ENCODE measurements at regions not wholly inside any gene's neighbourhood (a gene's known extent, or its start where the extent isn't known, plus 50 kb on each side); places are given as distances from the start of the nearest gene placed in this dataset.

- Histone ChIP-seq H3K9me3 (replicated peaks in 1 of 2; ENCODE audit: control insufficient read depth in 1 of 2, insufficient read depth in 1 of 2, low read length in 2 of 2) (peaks cover 0 to 8% of the 10 kb centered on the region in 2 donors), H3K4me3 (replicated peaks in 1 of 3; ENCODE audit: low read depth in 2 of 3, low read length in 3 of 3) (no peak overlapping the region), H3K4me1 (ENCODE audit: control insufficient read depth in 1 of 2, insufficient read depth in 2 of 2, low read length in 2 of 2) (peaks cover 0 to 2% of the 10 kb centered on the region in 2 donors), H3K4me2 (replicated peaks; ENCODE audit: extremely low read depth, low read length, poor library complexity, severe bottlenecking) (no peak overlapping the region), H3K9ac (ENCODE audit: insufficient read depth, low read length, poor library complexity, severe bottlenecking) (no peak overlapping the region), H3K27me3 (ENCODE audit: control insufficient read depth in 2 of 2, insufficient read depth in 2 of 2, low read length in 2 of 2) (no peaks in the 10 kb centered on the region), H3K27ac (ENCODE audit: low read depth in 1 of 2, low read length in 2 of 2) (no peak overlapping the region), H2AFZ (ENCODE audit: insufficient read depth, low read depth, low read length, poor library complexity, severe bottlenecking) (no peak overlapping the region), H3K79me2 (ENCODE audit: insufficient read depth, low read length) (no peaks in the 10 kb centered on the region), H4K20me1 (ENCODE audit: insufficient read depth, low read length) (no peaks in the 10 kb centered on the region), H3K36me3 (replicated peaks in 1 of 2; ENCODE audit: control insufficient read depth in 1 of 2, insufficient read depth in 2 of 2, low read length in 2 of 2) (no peaks in the 10 kb centered on the region)
- H3K27me3 Mint-ChIP-seq (ENCODE audit: low read depth in 3 of 3) = peaks cover 0 to 2% (median 0%) of the 10 kb centered on the region in 3 donors
- H3K27ac Mint-ChIP-seq = no peak overlapping the region
- intact Hi-C loops (cut with micrococcal nuclease) = loop anchor here in 1 of 2 donors (10.0 kb wide), 2 partner anchors 145 to 255 kb away; partner anchors contain the start of gene TMEM106B
- DNase-seq = no peak
- TF ChIP-seq CTCF (IDR thresholded peaks at IDR 0.05) = no peak
- no CpG with 5 or more reads among the region's 1 CpG for WGBS (ENCODE audit: insufficient coverage)
- peaks cover 0 to 7% (median 2%) of the 10 kb centered on the region in 7 donors for H3K9me3 Mint-ChIP-seq
- peaks cover 14% of the 10 kb centered on the region for H3K4me1 Mint-ChIP-seq
- no peaks in the 10 kb centered on the region for H3K36me3 Mint-ChIP-seq
- H3K4me3 Mint-ChIP-seq = no peak overlapping the region
Measured at GRCh38 chr7:12069757-12070156, 141.3 kb upstream of the TMEM106B start.

GRCh38 chr7:12074889-12075288 lies 136.2 kb upstream of the TMEM106B start:
- Mint-ChIP-seq H3K4me1 (no peaks in the 10 kb centered on the region), H3K27me3 (ENCODE audit: low read depth in 3 of 3) (peaks cover 0 to 2% (median 0%) of the 10 kb centered on the region in 3 donors), H3K9me3 (peaks cover 7 to 19% (median 14%) of the 10 kb centered on the region in 7 donors), H3K36me3 (no peaks in the 10 kb centered on the region), H3K4me3 (no peak overlapping the region), H3K27ac (no peak overlapping the region)
- H3K9ac ChIP-seq (ENCODE audit: insufficient read depth, low read length, poor library complexity, severe bottlenecking) = no peak overlapping the region
- H3K4me3 ChIP-seq (replicated peaks in 1 of 3; ENCODE audit: low read depth in 2 of 3, low read length in 3 of 3) = no peak overlapping the region
- no peak overlapping the region for H2AFZ ChIP-seq (ENCODE audit: insufficient read depth, low read depth, low read length, poor library complexity, severe bottlenecking)
- no peaks in the 10 kb centered on the region for H3K27me3 ChIP-seq (ENCODE audit: control insufficient read depth in 2 of 2, insufficient read depth in 2 of 2, low read length in 2 of 2)
- no peaks in the 10 kb centered on the region for H3K4me1 ChIP-seq (ENCODE audit: control insufficient read depth in 1 of 2, insufficient read depth in 2 of 2, low read length in 2 of 2)
- no peak overlapping the region for H3K27ac ChIP-seq (ENCODE audit: low read depth in 1 of 2, low read length in 2 of 2)
- no peaks in the 10 kb centered on the region for H3K79me2 ChIP-seq (ENCODE audit: insufficient read depth, low read length)
- TF ChIP-seq CTCF (IDR thresholded peaks at IDR 0.05) = no peak
- peaks cover 8 to 21% of the 10 kb centered on the region in 2 donors for H3K9me3 ChIP-seq (replicated peaks in 1 of 2; ENCODE audit: control insufficient read depth in 1 of 2, insufficient read depth in 1 of 2, low read length in 2 of 2)
- no peaks in the 10 kb centered on the region for H3K36me3 ChIP-seq (replicated peaks in 1 of 2; ENCODE audit: control insufficient read depth in 1 of 2, insufficient read depth in 2 of 2, low read length in 2 of 2)
- WGBS (ENCODE audit: insufficient coverage) = no CpG with 5 or more reads among the region's 1 CpG
- no peaks in the 10 kb centered on the region for H4K20me1 ChIP-seq (ENCODE audit: insufficient read depth, low read length)
- DNase-seq = no peak
- intact Hi-C loops (cut with micrococcal nuclease) = no loop called here
- no peak overlapping the region for H3K4me2 ChIP-seq (replicated peaks; ENCODE audit: extremely low read depth, low read length, poor library complexity, severe bottlenecking)
